ENCODE measurements at regions not wholly inside any gene's neighbourhood (a gene's known extent, or its start where the extent isn't known, plus 50 kb on each side); places are given as distances from the start of the nearest gene placed in this dataset.

DNA sequence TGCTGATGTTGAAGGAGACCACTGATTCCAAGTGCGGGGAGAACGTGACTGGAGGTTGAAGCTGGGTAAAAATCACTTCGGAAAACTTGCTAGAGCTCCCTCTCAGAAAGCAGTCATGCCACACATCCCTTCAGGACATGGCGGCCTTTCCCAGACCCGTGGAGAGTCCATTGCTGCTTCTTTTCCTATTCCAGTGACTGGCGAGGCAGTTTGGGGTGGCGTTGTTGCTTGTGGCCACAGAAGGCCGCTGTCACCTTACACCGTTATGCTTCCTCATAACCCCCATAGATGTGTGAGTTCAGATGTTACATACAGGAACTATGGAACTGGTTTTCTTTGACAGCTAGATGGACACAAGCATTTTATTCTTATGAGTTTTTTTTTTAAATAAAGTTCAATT lies 235.6 kb upstream of the POM121L12 start:
- in situ Hi-C loops (cut with HindIII; ENCODE audit: low pct_unique_long_range_greater_than_20kb, low sequenced_read_pairs): no loop called here
- DNase-seq (ENCODE audit: low read depth): no peak

DNA sequence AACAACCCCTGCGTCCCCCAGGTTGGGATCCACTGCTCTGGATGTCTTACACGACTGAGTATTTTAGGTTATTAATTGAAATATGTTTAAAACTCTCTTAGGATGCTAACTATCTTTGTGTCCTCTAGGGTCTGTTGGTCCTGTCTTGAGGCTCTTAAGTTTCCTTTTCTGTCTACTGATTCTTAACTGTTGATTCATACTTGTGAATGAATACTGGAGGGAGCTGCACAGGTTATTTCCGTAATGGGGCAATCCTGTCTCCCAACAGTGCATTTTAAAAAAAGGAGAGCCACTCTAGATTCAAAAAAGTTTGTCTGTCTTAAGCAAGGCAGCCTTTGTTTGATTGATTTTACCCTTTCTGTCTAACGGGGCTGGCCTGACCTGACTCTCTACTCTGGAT lies 237.6 kb upstream of the POM121L12 start:
- DNase-seq (ENCODE audit: low read depth): no peak
- in situ Hi-C loops (cut with HindIII; ENCODE audit: low pct_unique_long_range_greater_than_20kb, low sequenced_read_pairs): no loop called here

DNA sequence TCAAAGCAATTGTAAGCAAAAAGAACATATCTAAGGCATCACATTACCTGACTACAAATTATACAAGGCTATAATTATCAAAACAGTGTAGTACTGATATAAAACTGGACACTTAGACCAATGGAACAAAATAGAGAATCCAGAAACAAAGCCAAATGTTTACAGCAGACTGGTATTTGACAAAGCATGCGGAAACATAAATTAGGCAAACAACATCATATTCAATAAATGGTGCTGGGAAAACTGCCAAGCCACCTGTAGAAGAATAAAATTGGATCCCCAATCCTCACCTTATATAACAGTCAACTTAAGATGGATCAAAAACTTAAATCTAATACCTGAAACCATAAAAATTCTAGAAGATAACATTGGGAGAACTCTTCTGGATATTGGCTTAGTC lies 240.8 kb upstream of the POM121L12 start:
- in situ Hi-C loops (cut with HindIII; ENCODE audit: low pct_unique_long_range_greater_than_20kb, low sequenced_read_pairs): no loop called here
- no peak for DNase-seq (ENCODE audit: low read depth)

DNA sequence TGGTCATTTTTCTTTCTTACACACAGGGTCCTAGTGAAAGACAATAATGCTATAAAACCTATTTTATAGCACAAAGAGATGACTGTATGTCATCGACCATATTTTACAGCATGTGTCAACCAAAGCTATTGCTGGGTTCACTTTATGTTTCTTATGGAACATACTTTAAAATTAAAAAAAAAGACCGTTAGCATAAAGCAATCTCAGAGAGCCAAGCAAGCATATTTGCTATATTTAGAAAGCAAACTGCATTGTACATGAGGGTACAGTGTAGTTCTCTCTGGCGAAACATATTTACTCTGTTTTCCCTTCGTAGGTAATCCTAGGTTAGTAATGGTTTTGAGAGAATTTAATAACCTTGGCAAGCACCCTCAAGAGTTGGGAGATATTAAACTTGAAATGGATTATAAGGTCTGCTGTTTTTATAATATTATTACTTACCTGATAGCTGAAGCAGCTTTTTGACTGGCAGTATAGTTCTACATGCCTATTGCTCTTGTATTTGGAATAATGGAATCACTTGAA lies 244.2 kb upstream of the POM121L12 start:
- no peak for DNase-seq (ENCODE audit: low read depth)
- in situ Hi-C loops (cut with HindIII; ENCODE audit: low pct_unique_long_range_greater_than_20kb, low sequenced_read_pairs): no loop called here

DNA sequence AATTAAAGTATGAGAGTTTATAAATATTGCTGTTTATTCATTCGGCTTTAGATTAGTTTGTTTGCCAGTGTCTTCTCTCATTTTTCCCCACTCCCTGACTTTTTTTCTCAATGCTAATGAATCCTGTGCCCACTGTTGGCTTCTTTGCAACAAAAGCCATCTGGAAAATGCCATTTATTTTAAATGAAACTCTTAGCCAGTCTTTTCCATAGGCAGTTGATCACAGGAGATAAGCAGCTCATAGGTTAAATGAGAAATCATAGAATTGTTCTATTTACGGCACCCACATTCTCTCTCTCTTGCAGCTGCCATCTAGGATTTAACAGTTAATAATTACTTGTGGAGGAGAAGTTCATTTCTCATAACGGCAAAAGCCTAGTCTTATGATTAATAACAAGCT lies 249.3 kb upstream of the POM121L12 start:
- no peak for DNase-seq (ENCODE audit: low read depth)
- in situ Hi-C loops (cut with HindIII; ENCODE audit: low pct_unique_long_range_greater_than_20kb, low sequenced_read_pairs): no loop called here

DNA sequence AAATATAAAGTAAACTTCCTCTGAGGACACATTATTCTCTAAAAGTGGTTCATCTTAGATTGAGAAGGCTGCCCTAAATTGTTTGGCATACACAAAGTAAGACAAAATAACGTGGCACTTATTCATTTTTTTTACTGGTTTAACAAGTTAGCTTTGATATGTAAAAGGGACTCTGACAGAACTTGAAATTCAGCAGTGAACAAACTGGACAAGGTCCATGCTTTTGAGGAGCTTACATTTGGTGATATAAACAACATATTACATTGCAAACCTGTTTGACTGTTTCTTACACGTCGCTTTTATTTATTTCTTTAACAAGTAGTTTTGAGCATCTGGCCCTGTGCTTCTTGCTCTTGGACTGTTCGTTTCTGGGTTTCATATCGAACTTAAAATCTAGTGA lies 253.1 kb upstream of the POM121L12 start:
- in situ Hi-C loops (cut with HindIII; ENCODE audit: low pct_unique_long_range_greater_than_20kb, low sequenced_read_pairs): no loop called here
- DNase-seq (ENCODE audit: low read depth): no peak

DNA sequence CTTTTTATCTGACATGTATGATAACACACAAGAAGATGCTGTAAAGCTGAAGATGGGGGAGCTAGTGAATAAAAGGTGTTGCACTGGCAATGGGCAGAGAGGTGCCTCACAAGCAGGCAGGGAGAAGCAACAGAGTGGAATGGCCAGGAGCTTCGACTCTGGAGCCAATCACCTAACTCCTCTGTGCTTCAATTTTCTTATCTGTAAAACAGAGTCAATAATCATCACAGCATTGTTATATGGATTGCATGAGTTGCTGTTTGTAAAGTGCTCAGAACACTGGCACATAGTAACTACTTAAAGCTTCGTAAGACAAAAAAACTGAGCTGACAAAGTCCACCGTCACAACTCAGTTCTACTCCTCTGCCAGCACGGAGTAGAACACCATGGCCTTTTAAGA lies 254.2 kb upstream of the POM121L12 start:
- no peak for DNase-seq (ENCODE audit: low read depth)
- in situ Hi-C loops (cut with HindIII; ENCODE audit: low pct_unique_long_range_greater_than_20kb, low sequenced_read_pairs): no loop called here

DNA sequence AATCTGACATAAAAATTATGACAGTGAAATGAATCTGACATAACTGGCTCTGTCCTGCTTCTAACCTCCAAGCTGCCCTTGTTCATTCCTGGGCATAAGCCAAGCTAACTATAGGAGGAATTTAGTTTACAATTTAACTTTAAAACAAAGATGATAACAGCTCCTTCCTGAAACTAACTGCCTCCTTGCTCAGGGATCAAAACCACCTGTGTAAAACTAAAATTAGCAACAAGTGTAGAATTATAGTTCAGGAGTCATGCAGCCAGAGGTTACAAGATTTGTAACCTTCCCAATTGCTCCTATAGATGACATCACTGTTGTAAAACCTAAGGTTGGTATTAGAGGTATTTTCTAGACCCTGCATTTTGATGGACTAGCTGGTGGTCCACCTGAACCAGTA lies 256.4 kb upstream of the POM121L12 start:
- in situ Hi-C loops (cut with HindIII; ENCODE audit: low pct_unique_long_range_greater_than_20kb, low sequenced_read_pairs): no loop called here

DNA sequence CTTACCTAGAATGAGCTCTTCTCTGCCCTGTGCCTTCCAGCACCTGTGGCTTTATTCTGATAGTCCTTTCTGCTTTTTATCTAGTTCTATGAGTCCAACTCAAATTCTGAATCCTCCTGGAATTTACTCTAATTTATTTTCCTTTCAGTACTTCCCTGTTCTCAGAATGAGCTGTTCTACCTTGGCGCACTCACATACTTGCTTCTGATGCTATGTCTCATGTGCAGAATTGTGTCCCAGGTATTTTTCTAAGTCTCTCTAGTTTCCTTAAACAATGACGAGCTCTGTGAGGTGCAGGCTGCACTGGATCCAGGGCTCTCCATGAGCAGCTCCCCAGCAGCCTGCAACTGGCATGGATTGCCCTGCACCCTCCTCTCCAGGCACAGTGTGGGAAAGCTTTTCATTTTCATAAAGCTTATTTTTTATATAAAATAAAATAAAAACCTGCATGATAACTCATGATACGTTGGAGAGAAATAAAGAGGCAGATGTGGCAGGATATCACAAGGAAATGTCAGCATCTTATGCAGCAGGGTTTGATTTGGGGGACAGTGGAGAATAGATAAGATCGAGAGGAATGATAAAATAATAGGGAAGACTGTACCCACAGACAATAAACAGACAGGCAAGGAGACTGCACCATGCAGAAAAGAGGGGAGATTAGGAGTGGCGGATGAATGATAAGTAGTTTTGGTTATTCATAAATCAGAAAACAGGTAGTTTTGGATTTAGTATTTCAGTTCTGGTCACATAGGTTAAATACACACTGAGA lies 258.2 kb upstream of the POM121L12 start:
- in situ Hi-C loops (cut with HindIII; ENCODE audit: low pct_unique_long_range_greater_than_20kb, low sequenced_read_pairs): no loop called here
- DNase-seq (ENCODE audit: low read depth): no peak

More for the DNA sequence above, 256.4 kb upstream of the POM121L12 start:
- no peak for DNase-seq (ENCODE audit: low read depth)

DNA sequence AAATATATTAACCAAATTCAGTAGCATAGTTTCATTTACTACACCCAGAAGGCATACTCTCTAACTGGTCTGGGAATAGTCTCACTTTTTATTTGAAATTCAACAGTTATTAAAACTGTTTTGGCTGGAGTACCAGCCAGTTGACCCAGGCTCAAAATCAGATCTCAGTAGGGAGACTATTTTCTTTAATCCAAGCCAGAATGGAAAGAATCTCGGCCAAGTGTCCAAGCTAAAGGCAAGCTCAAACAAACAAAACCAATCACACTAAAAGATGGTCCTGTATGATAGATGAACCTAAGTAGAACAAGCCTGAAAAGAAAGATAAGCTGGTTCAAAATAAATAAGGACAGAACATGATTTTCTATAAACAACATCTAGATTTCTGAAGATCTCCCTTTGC lies 259.6 kb upstream of the POM121L12 start:
- no peak for DNase-seq (ENCODE audit: low read depth)
- in situ Hi-C loops (cut with HindIII; ENCODE audit: low pct_unique_long_range_greater_than_20kb, low sequenced_read_pairs): no loop called here

DNA sequence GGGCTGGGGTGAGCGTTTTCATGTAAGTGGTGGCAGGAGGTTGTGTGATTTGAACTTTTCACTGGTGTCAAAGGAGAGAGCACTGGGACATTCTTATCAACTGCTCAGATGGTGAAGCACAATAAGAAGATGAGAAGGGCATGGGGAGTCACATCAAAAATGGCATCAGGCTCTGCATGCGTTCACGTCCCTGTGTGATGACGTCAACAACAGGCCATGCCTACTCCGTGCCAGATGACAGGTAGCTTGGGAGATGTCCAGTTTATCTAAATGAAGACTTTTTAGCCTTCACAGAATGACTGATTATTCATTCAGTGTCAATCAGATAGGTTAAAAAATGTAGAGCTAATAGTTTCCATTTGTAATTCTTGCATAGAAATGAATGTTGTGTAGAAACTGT lies 264.3 kb upstream of the POM121L12 start:
- DNase-seq (ENCODE audit: low read depth): no peak
- in situ Hi-C loops (cut with HindIII; ENCODE audit: low pct_unique_long_range_greater_than_20kb, low sequenced_read_pairs): no loop called here

DNA sequence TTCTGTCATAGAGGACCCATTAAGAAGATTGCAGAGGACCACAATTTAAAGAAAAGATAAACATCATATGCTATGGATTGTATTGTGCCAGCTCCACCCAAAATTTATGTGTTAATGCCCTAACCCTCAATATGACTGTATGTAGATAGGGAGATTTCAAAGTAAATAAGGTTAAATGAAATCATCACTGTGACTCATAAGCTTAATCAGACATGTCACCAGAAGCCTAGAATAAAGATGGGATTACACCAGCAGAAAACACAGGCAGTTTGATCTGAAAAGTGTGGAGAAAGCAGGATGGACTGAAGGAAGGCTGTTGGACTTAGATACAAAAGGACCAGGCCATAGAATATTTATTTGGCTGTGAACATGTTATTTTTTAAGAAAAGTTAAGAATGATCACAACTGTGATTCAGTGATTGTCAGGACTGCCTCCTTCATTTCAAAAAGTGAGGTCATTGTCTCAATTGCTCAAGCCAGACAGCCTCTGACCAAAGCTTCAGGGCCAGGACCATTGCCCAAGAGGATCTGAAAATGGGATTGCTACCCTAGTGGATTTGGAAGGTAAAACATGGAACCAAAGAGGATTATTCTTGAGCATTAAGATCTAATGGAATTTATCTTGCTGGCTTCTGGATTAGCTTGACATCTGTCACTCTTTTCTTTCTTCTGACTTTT lies 270.8 kb upstream of the POM121L12 start:
- in situ Hi-C loops (cut with HindIII; ENCODE audit: low pct_unique_long_range_greater_than_20kb, low sequenced_read_pairs): no loop called here
- DNase-seq (ENCODE audit: low read depth): peak; percentile 14

DNA sequence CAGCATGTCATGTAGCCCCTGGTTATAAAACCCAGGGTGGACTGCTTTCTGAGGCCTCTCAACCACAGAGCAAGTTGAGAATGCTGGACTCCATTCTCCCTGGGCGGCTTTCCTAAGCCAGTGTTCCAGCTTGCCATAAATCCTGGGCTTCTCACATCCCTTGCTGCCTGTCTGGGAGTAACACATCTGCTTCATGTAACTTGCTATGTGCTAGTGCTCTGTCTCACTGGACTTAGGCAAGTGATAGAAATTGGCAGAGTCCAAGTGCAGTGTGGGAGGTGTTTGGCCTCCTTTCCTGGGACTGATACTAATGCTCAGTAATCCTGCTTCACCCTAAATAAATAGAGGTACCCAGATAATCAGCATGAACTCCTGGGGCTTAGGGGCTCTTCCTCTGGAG lies 277.1 kb upstream of the POM121L12 start:
- DNase-seq (ENCODE audit: low read depth): no peak
- in situ Hi-C loops (cut with HindIII; ENCODE audit: low pct_unique_long_range_greater_than_20kb, low sequenced_read_pairs): no loop called here

DNA sequence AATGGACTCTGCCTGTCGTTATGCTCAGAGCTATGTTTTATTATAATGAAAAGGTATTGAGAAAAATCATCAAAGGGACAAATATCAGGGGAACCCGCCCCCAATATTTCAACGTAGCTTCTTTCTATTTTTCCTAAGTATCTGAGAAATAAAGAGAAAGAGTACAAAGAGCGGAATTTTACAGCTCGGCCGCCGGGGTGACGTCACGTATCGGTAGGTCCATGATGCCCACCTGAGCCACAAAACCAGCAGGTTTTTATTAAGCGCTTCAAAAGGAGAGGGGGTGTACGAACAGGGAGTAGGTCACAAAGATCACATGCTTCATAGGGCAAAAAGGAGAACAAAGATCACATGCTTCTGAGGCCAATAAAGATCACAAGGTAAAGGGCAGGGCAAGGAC lies 281.6 kb upstream of the POM121L12 start:
- no peak for DNase-seq (ENCODE audit: low read depth)
- in situ Hi-C loops (cut with HindIII; ENCODE audit: low pct_unique_long_range_greater_than_20kb, low sequenced_read_pairs): no loop called here

DNA sequence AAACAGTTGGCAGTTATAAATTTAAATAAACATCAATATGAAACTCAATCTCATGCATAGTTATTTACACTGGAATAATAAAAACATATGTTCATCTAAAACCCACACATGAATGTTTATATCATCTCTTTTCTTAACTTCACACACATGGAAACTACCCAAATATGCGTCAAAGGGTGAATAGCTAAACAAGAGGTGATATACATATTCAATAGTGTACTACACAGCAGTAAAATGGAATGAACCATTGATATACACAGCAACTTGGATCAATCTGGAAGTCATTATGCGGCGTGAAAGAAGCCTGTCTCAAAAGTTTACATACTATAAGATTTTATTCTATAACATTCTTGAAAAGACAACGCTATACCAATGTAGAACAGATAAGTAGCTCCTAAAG lies 282.5 kb upstream of the POM121L12 start:
- no peak for DNase-seq (ENCODE audit: low read depth)
- in situ Hi-C loops (cut with HindIII; ENCODE audit: low pct_unique_long_range_greater_than_20kb, low sequenced_read_pairs): no loop called here

DNA sequence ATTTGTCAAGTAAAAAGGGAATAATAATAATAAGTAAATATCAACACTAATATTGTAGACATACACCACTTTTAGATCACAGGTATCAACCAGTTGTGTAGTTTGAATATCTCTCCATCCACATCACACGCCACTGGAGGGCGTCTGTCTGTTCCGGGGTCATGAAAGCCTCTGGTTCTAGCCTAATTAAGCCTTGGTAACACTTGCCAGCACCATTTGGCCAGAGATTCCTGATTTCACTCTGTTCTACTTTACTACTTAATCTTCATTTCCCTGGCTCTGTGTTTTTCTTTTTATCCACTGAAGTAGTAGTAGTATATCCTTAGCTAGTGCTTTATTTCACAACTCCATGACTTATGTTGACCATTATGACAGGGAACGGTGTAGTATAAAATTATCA lies 285.6 kb upstream of the POM121L12 start:
- DNase-seq (ENCODE audit: low read depth): no peak
- in situ Hi-C loops (cut with HindIII; ENCODE audit: low pct_unique_long_range_greater_than_20kb, low sequenced_read_pairs): no loop called here

DNA sequence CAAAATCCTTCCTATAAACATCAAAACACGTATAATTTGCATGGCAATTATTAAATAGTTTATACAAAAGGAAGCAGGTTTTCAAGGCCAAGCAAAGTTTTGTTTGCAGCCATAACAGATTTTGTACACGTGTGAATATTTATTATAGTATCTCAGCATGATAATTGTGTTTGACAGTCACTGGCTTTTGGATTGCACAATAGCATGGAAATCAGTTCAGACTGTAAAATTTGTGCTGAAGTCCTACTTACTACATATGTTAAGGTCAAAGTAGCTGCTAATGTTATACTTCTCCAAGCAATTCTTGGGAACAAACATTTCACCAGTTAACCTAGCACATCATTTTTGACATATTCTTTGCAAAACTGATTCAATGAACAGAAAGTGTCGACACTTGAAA lies 287.6 kb upstream of the POM121L12 start:
- DNase-seq (ENCODE audit: low read depth): no peak
- in situ Hi-C loops (cut with HindIII; ENCODE audit: low pct_unique_long_range_greater_than_20kb, low sequenced_read_pairs): no loop called here

DNA sequence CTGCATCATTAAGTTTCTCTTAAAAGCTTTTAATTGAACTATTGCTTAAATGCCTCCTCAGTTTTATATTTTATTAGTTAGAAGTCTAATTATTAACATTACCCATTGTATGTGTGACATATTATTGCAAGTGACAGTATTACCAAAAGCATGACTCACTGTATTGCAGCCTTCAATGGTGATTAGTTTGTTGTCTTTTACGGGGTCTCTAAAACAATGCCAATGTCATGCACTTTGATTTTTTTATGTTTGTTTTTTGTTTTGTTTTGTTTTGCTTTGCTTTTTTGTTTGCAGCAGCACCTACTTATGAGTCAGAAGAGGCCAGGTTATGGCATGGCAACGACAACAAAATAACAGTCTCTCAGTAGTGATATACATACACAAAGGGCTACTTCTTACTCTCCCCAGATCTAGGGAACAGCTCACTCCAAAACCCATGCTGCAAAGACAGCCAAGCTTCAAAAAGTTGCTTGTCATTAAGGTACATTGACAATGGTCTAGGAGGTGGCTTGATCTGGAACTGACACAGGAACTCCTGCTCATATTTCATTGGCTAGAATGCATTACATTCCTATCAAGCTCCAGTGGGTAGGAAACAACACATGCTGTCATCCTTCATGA lies 293.7 kb upstream of the POM121L12 start:
- in situ Hi-C loops (cut with HindIII; ENCODE audit: low pct_unique_long_range_greater_than_20kb, low sequenced_read_pairs): no loop called here
- peak; percentile 70 for DNase-seq (ENCODE audit: low read depth)

DNA sequence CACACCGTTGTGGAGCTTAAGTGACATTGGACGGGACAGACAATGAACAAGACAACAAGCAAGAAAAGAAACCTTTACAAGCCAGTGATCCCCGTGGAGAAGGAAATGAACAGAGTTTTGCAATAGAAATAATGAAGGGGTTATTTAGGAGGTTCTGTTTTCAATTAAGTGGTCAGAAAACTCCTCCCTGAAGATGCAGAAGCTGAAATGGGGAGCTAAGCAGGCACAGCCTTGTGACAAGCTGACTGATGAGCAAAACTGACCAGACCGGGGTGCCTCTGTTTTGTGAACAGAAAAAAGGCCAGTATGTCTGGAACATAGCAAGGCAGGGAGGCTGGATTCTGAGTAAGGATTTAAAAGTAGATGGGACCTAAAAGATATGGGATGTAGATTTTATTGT lies 299.8 kb upstream of the POM121L12 start:
- in situ Hi-C loops (cut with HindIII; ENCODE audit: low pct_unique_long_range_greater_than_20kb, low sequenced_read_pairs): no loop called here
- DNase-seq (ENCODE audit: low read depth): no peak

Measured in Caki2 (cell line).